ENCODE measurements at regions not wholly inside any gene's neighbourhood (a gene's known extent, or its start where the extent isn't known, plus 50 kb on each side); places are given as distances from the start of the nearest gene placed in this dataset.

DNA sequence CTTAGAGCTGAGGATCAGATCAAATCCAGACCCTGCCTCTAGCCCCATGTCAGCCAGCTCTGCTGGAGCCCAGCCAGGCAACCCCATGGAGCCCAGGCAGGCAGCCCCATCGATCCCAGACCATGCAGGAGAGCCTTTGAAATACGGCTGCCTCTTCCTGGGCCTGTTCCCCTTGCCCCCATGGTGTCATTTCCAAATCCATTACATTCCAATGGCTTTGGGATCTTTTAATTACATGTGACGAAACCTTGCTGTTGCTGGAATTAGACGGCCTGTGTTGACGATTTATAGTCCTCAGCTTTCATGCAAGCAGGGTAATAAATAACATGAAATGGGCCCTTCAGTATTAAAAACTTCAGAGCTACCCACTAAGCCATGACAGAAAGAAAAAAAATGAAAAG is 75.8 kb upstream of the SLC14A2 start:
- ChIA-PET POLR2A (no interaction called here), CTCF (no interaction called here)
- Histone ChIP-seq H3K79me2 (ENCODE audit: control insufficient read depth, insufficient read depth, low read length) (no peaks in the 10 kb centered on the region), H3K27ac (ENCODE audit: insufficient read depth, low read depth, low read length) (no peak overlapping the region), H3K36me3 (ENCODE audit: control insufficient read depth in 2 of 2, extremely low read depth in 1 of 2, insufficient read depth in 2 of 2, low read length in 2 of 2) (no peaks in the 10 kb centered on the region), H3K4me1 (ENCODE audit: control insufficient read depth, extremely low read depth, insufficient read depth, low read length) (no peaks in the 10 kb centered on the region), H4K20me1 (replicated peaks; ENCODE audit: control insufficient read depth, extremely low read depth, insufficient read depth, low read length) (no peaks in the 10 kb centered on the region), H3K9me1 (replicated peaks; ENCODE audit: control insufficient read depth, extremely low read depth, insufficient read depth, low read length) (no peaks in the 10 kb centered on the region), H2AFZ (ENCODE audit: low read depth, low read length) (no peak overlapping the region), H3K9me3 (replicated peaks; ENCODE audit: control insufficient read depth, insufficient read depth, low read length) (no peaks in the 10 kb centered on the region), H3K4me2 (ENCODE audit: insufficient read depth, low read length) (no peak overlapping the region), H3K4me3 (replicated peaks in 1 of 3; ENCODE audit: insufficient read depth in 1 of 3, low read depth in 1 of 3, low read length in 3 of 3) (no peak overlapping the region), H3K9ac (replicated peaks; ENCODE audit: extremely low read depth, insufficient read depth, low read length) (no peak overlapping the region), H3K27me3 (ENCODE audit: control insufficient read depth in 2 of 2, insufficient read depth in 2 of 2, low read length in 2 of 2) (no peaks in the 10 kb centered on the region)
- intact Hi-C loops (cut with micrococcal nuclease) (no loop called here), dilution Hi-C loops (cut with MboI; ENCODE audit: extremely low pct_ligation_motif_present, low sequenced_read_pairs) (no loop called here)
- FAIRE-seq: no peak
- TF ChIP-seq, protein P1, sequence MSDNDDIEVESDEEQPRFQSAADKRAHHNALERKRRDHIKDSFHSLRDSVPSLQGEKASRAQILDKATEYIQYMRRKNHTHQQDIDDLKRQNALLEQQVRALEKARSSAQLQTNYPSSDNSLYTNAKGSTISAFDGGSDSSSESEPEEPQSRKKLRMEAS (IDR thresholded peaks at IDR 0.05; ENCODE audit: insufficient read depth, insufficient read length): no peak
- TF ChIP-seq MYC (IDR thresholded peaks at IDR 0.05; ENCODE audit: low read depth, low read length) (no peak), JUN (IDR thresholded peaks at IDR 0.05; ENCODE audit: borderline replicate concordance, insufficient read depth, insufficient read length, low read depth) (no peak), POLR2A (IDR thresholded peaks at IDR 0.05; ENCODE audit: low read depth, low read length) (no peak), FOS (IDR thresholded peaks at IDR 0.05; ENCODE audit: borderline replicate concordance, insufficient read depth, low read length) (no peak), EZH2 (IDR thresholded peaks at IDR 0.05; ENCODE audit: borderline replicate concordance, low read depth, low read length, severe bottlenecking) (no peak), POLR2AphosphoS5 (IDR thresholded peaks at IDR 0.05; ENCODE audit: insufficient read depth, low read depth, low read length) (no peak), GATA2 (IDR thresholded peaks at IDR 0.05; ENCODE audit: insufficient read depth, insufficient read length, low read depth, low read length) (no peak)
- TF ChIP-seq, protein P2, sequence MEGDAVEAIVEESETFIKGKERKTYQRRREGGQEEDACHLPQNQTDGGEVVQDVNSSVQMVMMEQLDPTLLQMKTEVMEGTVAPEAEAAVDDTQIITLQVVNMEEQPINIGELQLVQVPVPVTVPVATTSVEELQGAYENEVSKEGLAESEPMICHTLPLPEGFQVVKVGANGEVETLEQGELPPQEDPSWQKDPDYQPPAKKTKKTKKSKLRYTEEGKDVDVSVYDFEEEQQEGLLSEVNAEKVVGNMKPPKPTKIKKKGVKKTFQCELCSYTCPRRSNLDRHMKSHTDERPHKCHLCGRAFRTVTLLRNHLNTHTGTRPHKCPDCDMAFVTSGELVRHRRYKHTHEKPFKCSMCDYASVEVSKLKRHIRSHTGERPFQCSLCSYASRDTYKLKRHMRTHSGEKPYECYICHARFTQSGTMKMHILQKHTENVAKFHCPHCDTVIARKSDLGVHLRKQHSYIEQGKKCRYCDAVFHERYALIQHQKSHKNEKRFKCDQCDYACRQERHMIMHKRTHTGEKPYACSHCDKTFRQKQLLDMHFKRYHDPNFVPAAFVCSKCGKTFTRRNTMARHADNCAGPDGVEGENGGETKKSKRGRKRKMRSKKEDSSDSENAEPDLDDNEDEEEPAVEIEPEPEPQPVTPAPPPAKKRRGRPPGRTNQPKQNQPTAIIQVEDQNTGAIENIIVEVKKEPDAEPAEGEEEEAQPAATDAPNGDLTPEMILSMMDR (IDR thresholded peaks at IDR 0.05; ENCODE audit: extremely low read depth in 1 of 2, insufficient read depth in 1 of 2, low read depth in 1 of 2, low read length in 2 of 2): no peak
- BruUV-seq (replicated peaks): no TSS peak
- no peak for DNase-seq (ENCODE audit: low read depth, low spot score)

All from endothelial cell of umbilical vein (primary cell).